ENCODE measurements at regions not wholly inside any gene's neighbourhood (a gene's known extent, or its start where the extent isn't known, plus 50 kb on each side); places are given as distances from the start of the nearest gene placed in this dataset.

- Histone ChIP-seq H3K4me2 (ENCODE audit: control insufficient read depth, extremely low read depth, insufficient read depth, low read depth, low read length) (no peak overlapping the region), H3K27me3 (ENCODE audit: control insufficient read depth, extremely low read depth, insufficient read depth, low read length) (no peaks in the 10 kb centered on the region), H2AFZ (ENCODE audit: control insufficient read depth, low read length) (no peak overlapping the region), H3K4me1 (ENCODE audit: control insufficient read depth, extremely low read depth, insufficient read depth, low read length) (no peaks in the 10 kb centered on the region), H4K20me1 (ENCODE audit: control insufficient read depth, extremely low read depth, insufficient read depth, low read length) (no peaks in the 10 kb centered on the region), H3K27ac (ENCODE audit: control insufficient read depth, insufficient read depth, low read length) (no peak overlapping the region), H3K9me1 (ENCODE audit: control insufficient read depth, extremely low read depth, insufficient read depth, low read length) (no peaks in the 10 kb centered on the region), H3K36me3 (ENCODE audit: control insufficient read depth in 2 of 2, extremely low read depth in 1 of 2, insufficient read depth in 2 of 2, low read length in 2 of 2) (no peaks in the 10 kb centered on the region), H3K79me2 (ENCODE audit: control insufficient read depth, insufficient read depth, low read length) (no peaks in the 10 kb centered on the region), H3K9me3 (ENCODE audit: control insufficient read depth, low read depth, low read length) (no peaks in the 10 kb centered on the region), H3K9ac (ENCODE audit: control insufficient read depth, extremely low read depth, insufficient read depth, low read length) (no peak overlapping the region), H3K4me3 (ENCODE audit: control insufficient read depth in 2 of 3, extremely low read depth in 1 of 3, insufficient read depth in 2 of 3, low read depth in 1 of 3, low read length in 3 of 3) (no peak overlapping the region)
- no peak for TF ChIP-seq CTCF (optimal IDR thresholded peaks at IDR 0.05 in 1 of 3, IDR thresholded peaks at IDR 0.05 in 1 of 3, conservative IDR thresholded peaks at IDR 0.05 in 1 of 3; ENCODE audit: extremely low read depth in 1 of 3, insufficient read depth in 2 of 3, low read length in 3 of 3)
- no peak for DNase-seq (ENCODE audit: low read depth, low spot score)
- dilution Hi-C loops (cut with MboI; ENCODE audit: extremely low pct_ligation_motif_present, low sequenced_read_pairs), result no loop called here
- no peak for FAIRE-seq
These were observed 528.8 kb upstream of the PCDH9 start for GRCh38 chr13:67758975-67759374.

GRCh38 chr13:67754012-67754411 is 523.9 kb upstream of the PCDH9 start:
- Histone ChIP-seq H3K9me3 (ENCODE audit: control insufficient read depth, low read depth, low read length) (no peaks in the 10 kb centered on the region), H3K27me3 (ENCODE audit: control insufficient read depth, extremely low read depth, insufficient read depth, low read length) (no peaks in the 10 kb centered on the region), H3K79me2 (ENCODE audit: control insufficient read depth, insufficient read depth, low read length) (no peaks in the 10 kb centered on the region), H4K20me1 (ENCODE audit: control insufficient read depth, extremely low read depth, insufficient read depth, low read length) (no peaks in the 10 kb centered on the region), H3K27ac (ENCODE audit: control insufficient read depth, insufficient read depth, low read length) (no peak overlapping the region), H3K36me3 (ENCODE audit: control insufficient read depth in 2 of 2, extremely low read depth in 1 of 2, insufficient read depth in 2 of 2, low read length in 2 of 2) (no peaks in the 10 kb centered on the region), H3K4me2 (ENCODE audit: control insufficient read depth, extremely low read depth, insufficient read depth, low read depth, low read length) (no peak overlapping the region), H3K9me1 (ENCODE audit: control insufficient read depth, extremely low read depth, insufficient read depth, low read length) (no peaks in the 10 kb centered on the region), H3K4me1 (ENCODE audit: control insufficient read depth, extremely low read depth, insufficient read depth, low read length) (no peaks in the 10 kb centered on the region), H3K4me3 (ENCODE audit: control insufficient read depth in 2 of 3, extremely low read depth in 1 of 3, insufficient read depth in 2 of 3, low read depth in 1 of 3, low read length in 3 of 3) (no peak overlapping the region), H2AFZ (ENCODE audit: control insufficient read depth, low read length) (no peak overlapping the region), H3K9ac (ENCODE audit: control insufficient read depth, extremely low read depth, insufficient read depth, low read length) (no peak overlapping the region)
- no peak for TF ChIP-seq EZH2 (IDR thresholded peaks at IDR 0.05; ENCODE audit: low read length)
- no peak for TF ChIP-seq CTCF (optimal IDR thresholded peaks at IDR 0.05 in 1 of 3, IDR thresholded peaks at IDR 0.05 in 1 of 3, conservative IDR thresholded peaks at IDR 0.05 in 1 of 3; ENCODE audit: extremely low read depth in 1 of 3, insufficient read depth in 2 of 3, low read length in 3 of 3)
- no peak for FAIRE-seq
- dilution Hi-C loops (cut with MboI; ENCODE audit: extremely low pct_ligation_motif_present, low sequenced_read_pairs), result no loop called here
- no peak for DNase-seq (ENCODE audit: low read depth, low spot score)

All from keratinocyte (primary cell).